ENCODE measurements at regions not wholly inside any gene's neighbourhood (a gene's known extent, or its start where the extent isn't known, plus 50 kb on each side); places are given as distances from the start of the nearest gene placed in this dataset.

DNA sequence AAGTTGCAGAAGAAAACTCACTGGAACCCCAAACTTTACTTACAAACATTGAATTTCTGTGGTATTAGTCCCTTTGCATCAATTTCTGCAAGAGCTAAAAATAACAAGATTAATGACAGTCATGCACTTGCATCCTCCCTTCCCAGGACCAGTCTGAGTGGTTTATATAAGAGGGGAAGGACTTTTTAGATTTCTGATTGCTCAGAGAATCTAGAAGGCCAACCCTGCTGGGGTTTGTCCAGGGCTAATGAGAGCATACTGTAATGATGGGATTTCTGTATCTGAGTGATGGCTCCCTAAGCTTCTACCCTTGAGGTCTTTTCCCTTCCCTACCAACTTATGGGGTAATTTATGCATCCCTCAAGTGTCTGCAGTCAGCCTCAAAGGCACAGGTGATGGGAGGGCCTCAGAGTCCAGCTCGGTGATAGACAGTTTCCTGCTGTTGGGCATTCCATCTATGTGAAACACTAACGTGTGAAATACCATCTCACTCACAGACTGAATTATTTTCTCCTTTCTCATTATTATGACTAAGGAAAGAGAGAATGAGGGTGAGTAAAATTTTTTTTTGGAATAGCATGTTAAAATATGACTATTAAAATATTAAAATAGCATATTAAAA is 556.3 kb downstream of the RIT2 start:
- no peak for DNase-seq

DNA sequence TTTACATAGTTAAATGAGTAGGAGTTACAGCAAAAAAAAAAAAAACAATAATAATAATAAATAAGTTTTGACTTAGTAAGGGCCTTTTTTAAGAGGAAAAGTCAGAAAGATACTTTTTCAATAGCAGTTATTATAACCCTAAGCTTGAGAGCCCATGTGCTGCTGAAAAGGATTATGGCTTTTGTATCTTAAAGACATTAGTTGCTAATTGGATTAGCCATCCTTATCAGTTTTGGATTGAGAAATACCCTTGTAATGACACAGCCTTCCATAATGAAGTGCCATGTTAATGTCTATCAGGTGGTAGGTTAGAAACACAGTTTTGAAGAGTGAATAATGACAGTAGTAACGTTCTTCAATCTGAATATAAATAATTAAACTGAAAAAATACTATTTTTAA is 554.0 kb downstream of the RIT2 start:
- no peak for DNase-seq

DNA sequence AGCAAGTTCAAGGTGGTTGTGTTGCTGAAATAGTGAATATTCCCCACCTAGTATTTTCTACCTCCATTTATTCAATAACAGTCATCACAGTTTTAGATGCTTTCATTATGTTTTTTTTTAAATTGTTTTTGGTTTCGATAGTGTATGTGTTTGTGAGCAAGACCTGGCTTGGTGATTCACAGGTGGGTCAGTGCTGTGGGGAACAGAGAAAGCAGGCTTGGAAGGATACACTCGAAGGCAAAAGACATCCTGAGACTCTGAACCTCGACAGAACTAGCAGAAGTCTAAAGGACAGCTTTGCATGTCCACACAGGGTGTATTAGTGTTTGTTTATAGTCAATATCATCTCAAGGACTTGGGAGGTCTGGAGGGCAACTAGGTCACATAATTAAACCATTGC is 551.5 kb downstream of the RIT2 start:
- no peak for DNase-seq

DNA sequence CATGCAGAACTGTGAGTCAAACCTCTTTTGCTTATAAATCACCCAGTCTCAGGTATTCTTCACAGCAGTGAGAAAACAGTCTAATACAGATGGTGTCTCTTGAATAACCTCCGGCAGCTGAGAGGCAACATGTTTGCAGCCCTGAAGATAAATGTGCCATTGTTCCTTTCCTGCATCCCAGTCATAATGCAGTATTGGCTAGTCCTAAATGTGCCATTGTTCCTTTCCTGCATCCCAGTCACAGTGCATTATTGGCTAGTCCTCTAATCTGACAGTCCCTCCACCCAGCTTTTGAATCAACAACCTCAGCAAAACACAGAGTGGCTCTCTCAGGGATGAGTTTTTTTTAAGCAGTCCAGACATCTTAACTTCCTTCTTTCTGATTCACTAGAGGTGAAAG is 550.7 kb downstream of the RIT2 start:
- DNase-seq, result no peak

DNA sequence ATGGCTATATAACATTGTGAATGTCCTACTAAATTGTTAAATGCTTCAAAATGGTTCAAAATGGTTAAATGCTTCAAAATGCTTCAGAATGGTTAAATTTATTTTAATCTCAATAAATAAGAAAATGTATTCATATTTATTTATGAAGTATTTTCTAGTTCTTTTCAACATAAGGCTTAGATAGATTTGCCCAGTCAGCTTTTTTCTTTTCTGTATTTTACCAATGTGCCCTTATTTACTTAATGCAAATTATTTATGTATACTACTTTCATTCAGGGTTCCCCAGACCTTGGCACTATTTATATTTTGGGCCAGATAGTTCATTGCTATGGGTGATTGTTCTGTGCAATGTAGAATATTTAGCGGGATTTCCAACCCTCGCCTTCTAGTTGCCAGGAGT is 546.7 kb downstream of the RIT2 start:
- no peak for DNase-seq

DNA sequence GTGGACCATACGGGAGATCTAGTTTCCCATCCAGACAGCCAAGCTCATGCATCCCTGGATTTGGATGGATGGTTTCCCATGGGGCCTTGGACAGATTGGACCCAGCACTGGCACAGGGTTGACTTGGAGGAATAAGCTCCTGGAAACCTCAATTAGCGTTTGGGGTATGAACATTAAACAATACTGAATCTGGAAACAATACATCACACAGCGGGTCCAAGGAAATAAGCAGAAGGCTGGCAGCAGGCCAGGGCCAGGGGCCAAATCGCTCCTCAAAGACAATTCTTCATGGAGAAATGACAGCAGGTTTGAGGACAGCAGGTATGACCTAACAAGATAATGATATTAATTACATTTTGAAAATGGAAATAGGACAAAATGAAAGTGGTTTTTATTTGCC is 540.6 kb downstream of the RIT2 start:
- DNase-seq, result no peak

DNA sequence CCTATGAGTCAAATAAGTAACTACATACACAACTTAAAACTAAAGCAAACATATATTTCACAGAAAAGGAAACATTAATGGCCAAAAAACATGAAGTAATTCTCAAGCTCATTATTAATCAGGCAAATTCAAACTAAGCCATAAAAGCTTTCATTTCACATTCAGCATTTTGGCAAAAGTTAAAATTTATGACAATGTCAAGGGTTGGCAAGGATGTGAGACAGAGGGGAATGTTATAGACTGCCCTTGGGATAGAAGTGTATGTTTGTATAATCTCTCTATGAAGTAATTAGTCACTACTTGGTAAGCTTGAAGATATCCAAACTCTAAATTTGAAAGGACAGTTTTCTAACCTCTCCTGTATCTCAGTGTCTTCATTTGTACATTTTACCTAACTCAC is 539.4 kb downstream of the RIT2 start:
- DNase-seq, result no peak

DNA sequence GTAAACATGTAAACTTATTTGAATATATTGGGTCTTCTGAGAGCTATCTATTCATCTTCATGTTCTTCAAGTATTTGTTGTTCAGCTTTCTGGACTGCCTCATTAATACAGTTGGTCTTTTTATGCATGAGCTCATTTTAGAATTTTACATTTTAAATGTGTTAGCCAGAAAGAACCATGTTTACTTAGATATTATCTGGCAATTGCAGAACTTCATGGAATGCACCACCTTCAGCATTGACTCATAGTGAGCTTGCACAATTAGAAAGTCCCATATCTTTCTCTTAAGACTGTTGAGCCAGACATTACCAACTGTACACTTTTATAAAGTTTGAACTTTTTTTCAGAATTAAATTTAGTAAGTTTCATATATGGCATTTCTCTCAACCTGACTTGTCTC is 536.7 kb downstream of the RIT2 start:
- DNase-seq, result peak in 1 of 4 experiments; percentile 1

DNA sequence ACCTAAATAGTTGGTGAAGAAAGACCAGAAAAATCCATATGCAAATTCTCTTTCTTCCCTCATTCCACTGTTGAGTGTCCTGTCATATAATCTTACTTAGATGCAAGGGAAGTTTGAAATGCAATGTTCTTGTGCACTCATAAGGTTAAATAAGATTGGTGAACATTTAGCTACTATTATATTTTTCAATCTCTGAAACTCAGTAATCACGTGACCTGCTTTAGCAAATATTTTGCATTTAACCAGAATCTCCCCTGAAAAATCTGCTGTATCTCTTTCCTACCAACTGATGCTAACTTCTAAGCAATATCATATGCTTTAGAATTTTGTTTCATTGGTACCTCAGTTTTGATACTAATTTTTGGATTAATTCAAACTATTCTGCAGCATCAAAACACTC is 533.2 kb downstream of the RIT2 start:
- no peak for DNase-seq

DNA sequence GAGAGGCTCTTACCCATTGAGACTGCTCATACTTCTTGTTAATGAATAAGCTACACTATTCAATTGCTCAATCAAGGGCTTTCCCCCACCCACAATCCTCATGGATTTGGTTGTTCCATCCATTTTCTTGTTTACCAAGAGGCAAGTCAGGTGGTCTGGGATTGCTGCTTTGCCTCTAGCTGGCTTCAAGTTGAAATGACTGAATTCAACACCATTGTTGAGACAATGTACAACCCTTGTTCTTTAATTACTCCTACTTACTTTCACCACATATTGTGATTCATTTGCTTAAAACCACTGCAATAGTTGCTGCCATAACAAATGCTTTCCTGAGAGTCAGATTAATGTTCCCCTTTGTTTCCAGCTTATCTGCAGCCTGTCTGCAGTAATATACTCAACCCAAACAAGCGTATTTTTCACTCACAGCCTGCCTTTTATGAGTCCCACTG is 532.2 kb downstream of the RIT2 start:
- peak in 1 of 4 experiments; percentile 0 for DNase-seq

DNA sequence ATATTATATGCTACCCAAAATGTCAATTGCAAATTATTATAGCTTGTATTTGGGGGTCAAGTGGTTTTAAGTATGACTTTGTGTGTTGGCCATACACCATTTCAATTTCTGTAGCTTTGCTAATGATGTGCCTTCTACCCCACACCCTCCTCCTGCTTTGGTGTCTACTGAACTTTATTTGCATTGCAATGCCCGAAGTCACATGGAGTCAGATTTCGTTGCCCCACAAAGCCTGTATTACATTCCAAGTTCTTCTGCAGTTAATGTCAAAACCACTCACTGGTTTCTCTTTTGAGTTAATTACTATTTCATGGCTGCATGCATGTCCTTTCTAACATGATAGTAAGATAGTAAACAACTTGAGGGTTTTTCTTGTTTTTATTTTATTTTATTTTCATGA is 528.9 kb downstream of the RIT2 start:
- DNase-seq, result no peak

DNA sequence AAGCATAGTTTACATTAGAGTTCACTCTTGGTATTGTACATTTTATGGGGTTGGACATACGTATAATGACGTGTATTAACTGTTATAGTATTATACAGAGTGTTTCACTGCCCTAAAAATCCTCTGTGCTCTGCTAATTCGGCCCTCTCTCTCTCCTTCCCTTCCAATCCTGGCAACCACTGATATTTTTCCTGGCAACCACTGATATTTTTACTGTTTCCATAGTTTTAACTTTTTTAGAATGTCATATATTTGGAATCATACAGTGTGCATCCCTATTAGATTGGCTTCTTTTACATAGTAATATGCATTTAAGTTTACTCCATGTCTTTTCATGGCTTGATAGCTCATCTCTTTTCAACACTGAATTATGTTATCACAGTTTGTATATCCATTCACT is 526.7 kb downstream of the RIT2 start:
- DNase-seq, result no peak

DNA sequence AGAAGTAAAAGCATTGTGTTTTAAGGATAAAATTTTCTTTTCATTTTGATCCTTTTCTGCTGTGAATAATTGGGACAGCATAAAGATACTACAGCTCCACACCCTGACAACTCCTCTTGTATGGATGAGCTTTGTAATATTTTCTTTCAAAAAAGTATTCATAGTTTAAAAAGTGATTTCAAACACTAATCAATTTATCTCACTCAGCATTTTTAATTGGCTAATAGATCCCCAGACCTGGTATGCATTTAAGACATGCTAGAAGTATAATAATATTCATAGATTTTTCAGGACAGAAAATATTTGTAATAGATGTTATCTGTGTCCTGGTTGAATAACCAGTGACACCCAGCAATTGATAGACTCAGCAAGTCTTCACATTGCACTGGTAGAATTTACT is 510.7 kb downstream of the RIT2 start:
- no peak for DNase-seq

DNA sequence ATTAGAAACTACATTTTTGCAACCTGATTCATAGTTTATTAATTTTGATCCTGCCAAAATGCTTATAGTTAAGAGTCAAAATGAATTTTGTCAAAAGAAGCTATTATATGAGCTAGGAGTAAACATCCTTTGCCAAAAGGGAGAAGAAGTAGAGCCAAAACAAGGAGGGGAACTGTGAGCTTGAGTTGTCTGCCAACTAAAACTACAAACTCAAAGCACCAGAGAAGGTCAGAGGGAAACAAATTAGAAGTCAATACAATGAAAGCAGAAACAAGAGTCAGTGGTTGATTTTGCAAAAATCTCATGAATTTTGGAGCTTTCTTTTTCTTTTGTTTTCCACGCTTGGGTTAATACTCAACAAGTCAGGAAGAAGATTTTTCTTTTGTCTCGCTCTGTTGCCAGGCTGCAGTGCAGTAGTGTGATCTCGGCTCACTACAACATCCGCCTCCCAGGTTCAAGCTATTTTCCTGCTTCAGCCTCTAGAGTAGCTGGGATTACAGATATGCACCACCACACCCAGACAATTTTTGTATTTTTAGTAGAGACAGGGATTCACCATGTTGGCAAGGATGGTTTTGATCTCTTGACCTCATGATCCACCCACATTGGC is 508.5 kb downstream of the RIT2 start:
- DNase-seq, result no peak

DNA sequence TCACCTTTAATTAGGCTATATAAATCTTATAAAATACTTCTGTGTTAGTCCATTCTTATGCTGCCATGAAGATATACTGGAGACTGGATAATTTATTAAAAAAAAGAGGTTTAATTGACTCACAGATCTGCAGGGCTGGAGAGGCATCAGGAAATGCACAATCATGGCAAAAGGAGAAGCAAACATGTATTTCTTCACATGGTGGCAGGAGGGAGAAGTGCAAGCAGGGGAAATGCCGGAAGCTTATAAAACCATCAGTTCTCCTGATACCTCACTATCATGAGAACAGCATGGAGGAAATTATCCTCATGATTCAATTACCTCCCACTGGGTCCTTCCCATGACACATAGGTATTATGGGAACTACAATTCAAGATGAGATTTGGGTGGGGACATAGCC is 504.4 kb downstream of the RIT2 start:
- DNase-seq, result peak in 2 of 4 experiments; percentile 6 to 11

DNA sequence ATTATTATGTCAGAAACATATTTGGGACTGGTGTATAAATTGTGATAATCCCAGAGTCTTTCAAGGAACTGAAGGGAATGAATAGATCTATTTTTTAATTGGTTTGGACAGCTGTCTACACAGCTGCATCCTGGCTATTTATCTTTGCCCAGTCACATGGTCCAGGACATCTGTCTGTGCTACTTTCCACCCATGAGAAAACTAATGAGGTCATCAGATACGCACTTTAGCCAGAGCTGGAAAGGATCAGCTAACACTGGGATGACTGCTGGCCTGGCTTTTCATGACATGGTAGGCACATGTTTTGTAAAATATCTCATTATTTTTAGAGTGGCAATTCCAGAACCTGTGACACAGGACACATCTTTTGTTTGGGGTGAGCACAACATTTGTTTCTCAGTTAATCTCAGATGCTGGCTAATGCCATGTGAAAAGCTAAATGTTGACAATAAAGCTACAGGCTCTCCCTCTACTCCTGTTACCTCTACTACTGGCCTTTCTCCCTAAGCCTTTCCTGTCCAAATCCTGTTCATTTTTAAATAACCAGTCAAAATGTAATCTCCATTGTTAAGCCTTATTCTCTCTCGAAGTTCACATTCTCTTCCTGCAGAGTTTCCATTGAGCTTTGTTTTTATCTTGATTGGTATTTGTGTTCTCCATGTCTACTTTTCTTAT is 500.7 kb downstream of the RIT2 start:
- DNase-seq, result no peak

DNA sequence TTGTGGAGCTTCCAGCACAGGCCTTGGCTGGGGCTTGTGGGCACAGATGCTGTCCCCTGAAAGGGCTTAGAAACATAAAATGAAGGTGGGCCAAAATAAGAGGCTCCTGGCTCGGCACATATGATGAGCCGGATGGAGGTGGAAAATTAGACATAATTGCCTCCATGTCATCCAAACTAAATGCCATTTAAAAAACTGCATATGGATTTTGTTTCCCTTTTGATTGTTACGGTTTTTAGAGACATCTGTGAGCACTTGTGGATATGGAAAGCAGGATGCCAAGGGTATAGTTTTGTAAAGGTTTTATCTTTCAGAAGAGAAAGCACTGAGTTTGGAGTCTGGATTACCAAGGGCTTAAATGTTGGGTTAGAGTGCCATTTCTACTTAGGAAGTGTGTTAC is 498.3 kb downstream of the RIT2 start:
- no peak for DNase-seq

DNA sequence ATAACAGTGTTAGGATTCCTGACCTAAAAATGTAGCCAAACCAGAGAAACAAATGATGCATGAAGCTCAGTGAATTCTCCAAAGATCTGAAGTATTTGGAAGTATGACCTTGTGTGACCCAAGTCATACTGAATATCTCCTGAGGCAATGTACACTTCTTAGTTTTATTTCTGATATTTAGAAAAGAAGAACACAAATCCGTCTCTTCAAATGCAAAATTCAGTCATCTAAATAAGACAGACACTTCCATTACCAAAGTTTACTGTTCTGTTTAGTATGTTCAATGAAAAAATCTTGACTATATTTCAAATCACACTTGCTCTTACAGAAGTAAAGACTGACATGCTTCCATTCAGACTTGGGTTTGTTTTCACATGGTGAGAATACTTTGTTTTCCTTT is 495.7 kb downstream of the RIT2 start:
- no peak for DNase-seq

DNA sequence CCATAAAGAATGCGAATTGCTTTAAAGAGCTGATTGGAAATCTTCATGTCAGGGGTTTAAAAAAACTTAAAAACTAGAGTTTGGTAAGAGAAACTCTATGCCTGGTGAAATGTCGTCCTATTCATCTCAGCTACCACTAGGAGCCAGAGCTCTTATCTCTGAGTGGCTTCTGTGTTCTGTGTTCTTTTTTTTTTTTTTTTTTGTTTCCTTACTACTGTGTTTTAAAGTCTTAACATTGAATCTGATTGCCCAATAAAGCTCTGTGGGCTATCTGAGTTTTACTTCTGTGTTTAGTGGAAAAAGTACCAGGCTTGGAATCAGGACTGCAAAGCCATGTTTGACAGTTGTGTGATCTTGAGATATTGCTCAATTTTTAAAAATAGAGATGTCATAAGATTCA is 494.8 kb downstream of the RIT2 start:
- peak in 1 of 4 experiments; percentile 16 for DNase-seq

DNA sequence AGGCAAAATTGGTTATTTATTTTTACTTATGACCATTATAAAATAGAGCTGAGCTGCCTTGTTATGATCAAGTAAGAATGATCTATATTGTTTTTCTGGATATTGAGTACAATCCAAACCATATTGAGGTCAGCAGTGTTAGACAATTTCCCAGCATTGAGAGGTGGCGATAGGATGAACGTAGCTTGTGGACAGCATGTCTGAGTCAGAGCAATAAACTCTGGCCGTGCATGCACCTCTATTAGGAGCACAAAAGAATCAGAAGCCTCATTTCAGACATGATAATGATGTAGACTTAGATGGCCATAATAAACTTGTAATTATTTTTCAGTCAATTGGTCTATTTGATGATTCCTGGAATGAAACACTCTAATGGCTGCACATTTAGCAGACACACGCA is 491.6 kb downstream of the RIT2 start:
- DNase-seq, result no peak

DNA sequence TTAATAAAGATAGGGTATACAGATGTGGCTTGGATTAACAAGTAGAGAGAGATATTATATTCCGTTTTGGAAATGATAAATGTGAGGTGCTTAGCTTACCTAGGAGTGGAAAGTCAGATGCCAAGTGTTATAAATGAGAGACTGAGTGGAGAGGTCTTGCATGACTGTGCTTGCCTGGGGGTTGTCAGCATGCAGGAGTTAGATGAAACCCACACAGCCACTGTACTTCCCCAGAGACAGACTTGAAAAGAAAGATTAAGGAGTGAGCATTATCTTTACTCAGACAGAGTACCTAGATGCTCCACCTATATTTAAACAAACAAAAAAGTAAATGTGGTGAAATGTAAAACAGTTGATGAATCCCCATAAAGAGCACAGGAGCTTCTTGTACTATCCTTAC is 482.7 kb downstream of the RIT2 start:
- peak in 1 of 4 experiments; percentile 9 for DNase-seq

DNA sequence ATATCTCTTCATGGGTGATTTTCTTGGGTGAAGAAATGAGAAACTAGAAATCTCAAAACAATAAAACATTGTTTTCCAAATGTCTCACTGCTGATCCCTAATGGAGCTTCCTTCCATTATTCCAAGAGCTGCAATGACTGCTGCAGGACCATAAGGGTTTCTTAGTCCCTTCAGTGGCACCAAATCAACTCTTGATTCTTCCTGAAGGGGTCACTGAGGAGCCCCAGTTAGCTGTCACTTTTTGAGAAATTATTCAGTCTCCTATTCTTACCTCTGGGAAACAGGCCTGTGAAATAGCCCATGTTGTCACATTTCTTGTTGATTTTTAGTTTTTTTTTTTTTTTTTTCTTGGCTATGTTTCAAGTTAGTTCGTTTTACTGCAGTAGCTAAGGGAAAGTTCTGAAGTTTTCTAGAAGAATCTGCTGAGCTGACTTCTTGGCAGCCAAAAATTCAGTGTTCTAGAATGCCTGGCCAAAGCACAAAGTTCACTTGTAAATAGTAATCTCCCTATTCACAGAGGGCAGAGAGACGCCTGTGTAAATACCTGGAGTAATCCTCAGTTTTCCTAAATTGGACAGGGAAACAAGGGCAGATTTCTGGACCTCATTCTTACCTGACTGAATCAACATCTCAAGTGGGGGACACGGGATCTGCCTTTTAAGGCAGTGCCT is 480.0 kb downstream of the RIT2 start:
- no peak for DNase-seq

DNA sequence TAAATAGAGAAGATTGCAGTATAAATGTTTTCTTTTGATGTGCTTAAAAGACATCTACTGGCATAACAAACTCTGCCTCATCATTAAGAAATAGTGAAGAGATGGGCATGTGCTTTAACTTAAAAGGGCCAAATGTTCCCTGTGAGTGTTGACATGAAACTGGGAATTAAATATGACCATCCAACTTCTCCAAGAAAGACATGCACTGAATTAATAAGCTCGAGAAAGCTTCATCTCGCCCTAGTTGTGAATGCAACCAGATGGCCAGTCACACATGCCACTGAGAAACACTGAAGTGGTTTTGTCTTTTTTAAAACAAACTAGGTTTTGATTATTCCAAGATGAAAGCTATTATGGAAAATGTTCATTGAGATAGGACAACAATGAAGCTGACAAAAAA is 479.2 kb downstream of the RIT2 start:
- no peak for DNase-seq

DNA sequence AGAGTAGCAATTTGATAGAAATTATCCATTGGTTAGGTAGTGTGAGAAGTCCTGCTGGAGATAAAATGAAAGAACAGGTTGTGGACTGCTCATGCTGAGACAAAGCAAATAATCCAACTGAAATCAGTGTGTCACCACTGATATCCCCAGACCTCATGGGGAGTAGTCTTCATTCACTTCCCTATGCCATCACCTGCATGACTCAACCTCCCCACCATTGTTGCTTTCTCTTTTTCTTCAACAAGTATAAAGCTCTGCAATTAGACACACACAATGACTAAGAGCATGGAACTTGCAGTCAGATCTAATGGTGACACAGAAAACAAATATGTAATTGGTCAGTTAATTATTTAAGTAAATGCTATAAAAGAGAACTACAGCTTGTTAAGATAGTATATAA is 475.3 kb downstream of the RIT2 start:
- no peak for DNase-seq
